GOT3 (cell line): ENCODE measurements at regions not wholly inside any gene's neighbourhood (a gene's known extent, or its start where the extent isn't known, plus 50 kb on each side); places are given as distances from the start of the nearest gene placed in this dataset.

Source experiments
- DNase-seq: peaks from one replicate; lab custom pipeline; 2025; ENCODE audit warnings: mixed read lengths; lab: John Stamatoyannopoulos, UW

GRCh38 chr13:105363261-105364190, 1171.9 kb downstream of the EFNB2 start:
- DNase-seq: no peak

- DNase-seq: no peak
Measured at GRCh38 chr13:105353654-105354053, 1181.8 kb downstream of the EFNB2 start.

- DNase-seq: no peak
Measured at GRCh38 chr13:105349082-105349723, 1186.3 kb downstream of the EFNB2 start.

- no peak for DNase-seq
Measured at GRCh38 chr13:105346141-105346775, 1189.2 kb downstream of the EFNB2 start.

- no peak for DNase-seq
Measured at GRCh38 chr13:105345730-105346129, 1189.7 kb downstream of the EFNB2 start.

GRCh38 chr13:105345131-105345530, 1190.3 kb downstream of the EFNB2 start:
- DNase-seq: no peak

GRCh38 chr13:105343134-105343806, 1192.2 kb downstream of the EFNB2 start:
- no peak for DNase-seq

- DNase-seq: no peak
Measured at GRCh38 chr13:105342281-105342820, 1193.1 kb downstream of the EFNB2 start.

GRCh38 chr13:105341758-105342157, 1193.7 kb downstream of the EFNB2 start:
- no peak for DNase-seq

GRCh38 chr13:105341256-105341655, 1194.2 kb downstream of the EFNB2 start:
- no peak for DNase-seq

GRCh38 chr13:105340061-105340606, 1195.3 kb downstream of the EFNB2 start:
- no peak for DNase-seq

GRCh38 chr13:105338773-105339172, 1196.7 kb downstream of the EFNB2 start:
- DNase-seq: no peak

GRCh38 chr13:105338006-105338405, 1197.5 kb downstream of the EFNB2 start:
- no peak for DNase-seq

GRCh38 chr13:105336706-105337576, 1198.5 kb downstream of the EFNB2 start:
- DNase-seq: no peak

- DNase-seq: no peak
Measured at GRCh38 chr13:105334211-105334610, 1201.3 kb downstream of the EFNB2 start.

- no peak for DNase-seq
Measured at GRCh38 chr13:105333416-105333815, 1202.0 kb downstream of the EFNB2 start.

GRCh38 chr13:105329359-105329758, 1206.1 kb downstream of the EFNB2 start:
- DNase-seq: no peak

- DNase-seq: no peak
Measured at GRCh38 chr13:105328212-105328611, 1207.2 kb downstream of the EFNB2 start.

GRCh38 chr13:105327581-105328126, 1207.8 kb downstream of the EFNB2 start:
- no peak for DNase-seq

GRCh38 chr13:105319875-105320274, 1215.6 kb downstream of the EFNB2 start:
- DNase-seq: no peak
